ENCODE measurements at regions not wholly inside any gene's neighbourhood (a gene's known extent, or its start where the extent isn't known, plus 50 kb on each side); places are given as distances from the start of the nearest gene placed in this dataset.
A peak's percentile ranks its signal among the peaks of the same experiment; 100 is the strongest.

GRCh38 chr10:90602862-90603610, 254.8 kb downstream of the HTR7 start:
- no peak for DNase-seq (ENCODE audit: low spot score)

GRCh38 chr10:90604636-90605035, 253.2 kb downstream of the HTR7 start:
- DNase-seq (ENCODE audit: low spot score) = no peak

- no peak for DNase-seq (ENCODE audit: low spot score)
Observed at GRCh38 chr10:90605506-90605905, 252.3 kb downstream of the HTR7 start.

- DNase-seq (ENCODE audit: low spot score) = no peak
Observed at GRCh38 chr10:90612276-90612675, 245.6 kb downstream of the HTR7 start.

- DNase-seq (ENCODE audit: low spot score) = no peak
Observed at GRCh38 chr10:90614631-90615030, 243.2 kb downstream of the HTR7 start.

- no peak for DNase-seq (ENCODE audit: low spot score)
Observed at GRCh38 chr10:90621577-90621976, 236.3 kb downstream of the HTR7 start.

- DNase-seq (ENCODE audit: low spot score) = no peak
Observed at GRCh38 chr10:90635111-90635765, 222.6 kb downstream of the HTR7 start.

GRCh38 chr10:90640756-90641155, 217.1 kb downstream of the HTR7 start:
- no peak for DNase-seq (ENCODE audit: low spot score)

GRCh38 chr10:90641731-90642130, 216.1 kb downstream of the HTR7 start:
- no peak for DNase-seq (ENCODE audit: low spot score)

- DNase-seq (ENCODE audit: low spot score) = peak; percentile 18
Observed at GRCh38 chr10:90642136-90642535, 215.7 kb downstream of the HTR7 start.

GRCh38 chr10:90642650-90643049, 215.2 kb downstream of the HTR7 start:
- DNase-seq (ENCODE audit: low spot score) = no peak

- DNase-seq (ENCODE audit: low spot score) = no peak
Observed at GRCh38 chr10:90644165-90644564, 213.7 kb downstream of the HTR7 start.

GRCh38 chr10:90650858-90651257, 207.0 kb downstream of the HTR7 start:
- DNase-seq (ENCODE audit: low spot score) = no peak

GRCh38 chr10:90652519-90652918, 205.3 kb downstream of the HTR7 start:
- no peak for DNase-seq (ENCODE audit: low spot score)

- DNase-seq (ENCODE audit: low spot score) = no peak
Observed at GRCh38 chr10:90658791-90659190, 199.0 kb downstream of the HTR7 start.

GRCh38 chr10:90665905-90666662, 191.8 kb downstream of the HTR7 start:
- no peak for DNase-seq (ENCODE audit: low spot score)

- DNase-seq (ENCODE audit: low spot score) = no peak
Observed at GRCh38 chr10:90674461-90674860, 183.4 kb downstream of the HTR7 start.

- peak; percentile 27 for DNase-seq (ENCODE audit: low spot score)
Observed at GRCh38 chr10:90674928-90675327, 182.9 kb downstream of the HTR7 start.

- no peak for DNase-seq (ENCODE audit: low spot score)
Observed at GRCh38 chr10:90675621-90676020, 182.2 kb downstream of the HTR7 start.
